ENCODE measurements at regions not wholly inside any gene's neighbourhood (a gene's known extent, or its start where the extent isn't known, plus 50 kb on each side); places are given as distances from the start of the nearest gene placed in this dataset.

- no peak for DNase-seq
- ChIA-PET CTCF (no interaction called here), POLR2A (no interaction called here)
- Mint-ChIP-seq H3K4me3 (peak overlapping the region in 1 of 7 donors; percentile 15), H3K27me3 (peaks cover 17 to 34% of the 10 kb centered on the region in 2 donors), H3K4me1 (no peaks in the 10 kb centered on the region), H3K27ac (peak overlapping the region in 1 of 8 donors; percentile 53), H3K36me3 (no peaks in the 10 kb centered on the region), H3K9me3 (peaks cover 9 to 20% (median 17%) of the 10 kb centered on the region in 5 donors)
- Histone ChIP-seq H3K36me3 (ENCODE audit: insufficient read depth, low read length) (no peaks in the 10 kb centered on the region), H3K9me3 (ENCODE audit: low read length) (no peaks in the 10 kb centered on the region), H3K27ac (ENCODE audit: low read depth, low read length) (no peak overlapping the region), H3K27me3 (ENCODE audit: insufficient read depth, low read length, poor library complexity, severe bottlenecking) (no peaks in the 10 kb centered on the region), H3K4me3 (ENCODE audit: low read length) (no peak overlapping the region), H3K4me1 (ENCODE audit: insufficient read depth, low read length) (no peaks in the 10 kb centered on the region)
Measured at GRCh38 chr14:101480747-101481530, 80.4 kb upstream of the DIO3 start.

- H3K4me1 Mint-ChIP-seq: no peaks in the 10 kb centered on the region
- no peak overlapping the region for H3K27ac ChIP-seq (ENCODE audit: low read depth, low read length)
- no peaks in the 10 kb centered on the region for H3K36me3 Mint-ChIP-seq
- no peak overlapping the region for H3K4me3 ChIP-seq (ENCODE audit: low read length)
- peaks cover 9 to 23% (median 19%) of the 10 kb centered on the region in 5 donors for H3K9me3 Mint-ChIP-seq
- ChIA-PET CTCF (no interaction called here), POLR2A (no interaction called here)
- no peak for DNase-seq
- no peaks in the 10 kb centered on the region for H3K27me3 ChIP-seq (ENCODE audit: insufficient read depth, low read length, poor library complexity, severe bottlenecking)
- H3K9me3 ChIP-seq (ENCODE audit: low read length): no peaks in the 10 kb centered on the region
- no peaks in the 10 kb centered on the region for H3K36me3 ChIP-seq (ENCODE audit: insufficient read depth, low read length)
- H3K4me1 ChIP-seq (ENCODE audit: insufficient read depth, low read length): no peaks in the 10 kb centered on the region
- H3K27me3 Mint-ChIP-seq: peaks cover 15 to 29% of the 10 kb centered on the region in 2 donors
- H3K4me3 Mint-ChIP-seq: no peak overlapping the region
- no peak overlapping the region for H3K27ac Mint-ChIP-seq
Measured at GRCh38 chr14:101481557-101481956, 79.7 kb upstream of the DIO3 start.

GRCh38 chr14:101482066-101482465, 79.2 kb upstream of the DIO3 start:
- Histone ChIP-seq H3K4me3 (ENCODE audit: low read length) (no peak overlapping the region), H3K27ac (ENCODE audit: low read depth, low read length) (no peak overlapping the region), H3K9me3 (ENCODE audit: low read length) (no peaks in the 10 kb centered on the region), H3K36me3 (ENCODE audit: insufficient read depth, low read length) (no peaks in the 10 kb centered on the region), H3K4me1 (ENCODE audit: insufficient read depth, low read length) (no peaks in the 10 kb centered on the region), H3K27me3 (ENCODE audit: insufficient read depth, low read length, poor library complexity, severe bottlenecking) (no peaks in the 10 kb centered on the region)
- POLR2A ChIA-PET: no interaction called here
- Mint-ChIP-seq H3K9me3 (peaks cover 9 to 27% (median 23%) of the 10 kb centered on the region in 5 donors), H3K27ac (no peak overlapping the region), H3K36me3 (no peaks in the 10 kb centered on the region), H3K4me3 (no peak overlapping the region), H3K27me3 (peaks cover 15 to 26% of the 10 kb centered on the region in 2 donors), H3K4me1 (no peaks in the 10 kb centered on the region)
- CTCF ChIA-PET: no interaction called here
- no peak for DNase-seq

- Mint-ChIP-seq H3K4me1 (no peaks in the 10 kb centered on the region), H3K27me3 (peaks cover 19 to 22% of the 10 kb centered on the region in 2 donors), H3K27ac (no peak overlapping the region), H3K36me3 (no peaks in the 10 kb centered on the region), H3K9me3 (peaks cover 13 to 34% (median 30%) of the 10 kb centered on the region in 5 donors), H3K4me3 (no peak overlapping the region)
- H3K4me1 ChIP-seq (ENCODE audit: insufficient read depth, low read length): no peaks in the 10 kb centered on the region
- H3K4me3 ChIP-seq (ENCODE audit: low read length): no peak overlapping the region
- ChIA-PET POLR2A (no interaction called here), CTCF (no interaction called here)
- no peak overlapping the region for H3K27ac ChIP-seq (ENCODE audit: low read depth, low read length)
- no peak for DNase-seq
- H3K36me3 ChIP-seq (ENCODE audit: insufficient read depth, low read length): no peaks in the 10 kb centered on the region
- no peaks in the 10 kb centered on the region for H3K27me3 ChIP-seq (ENCODE audit: insufficient read depth, low read length, poor library complexity, severe bottlenecking)
- H3K9me3 ChIP-seq (ENCODE audit: low read length): no peaks in the 10 kb centered on the region
Measured at GRCh38 chr14:101483829-101484228, 77.5 kb upstream of the DIO3 start.

- H3K4me3 ChIP-seq (ENCODE audit: low read length): no peak overlapping the region
- H3K4me1 ChIP-seq (ENCODE audit: insufficient read depth, low read length): no peaks in the 10 kb centered on the region
- H3K36me3 ChIP-seq (ENCODE audit: insufficient read depth, low read length): no peaks in the 10 kb centered on the region
- H3K27ac Mint-ChIP-seq: no peak overlapping the region
- ChIA-PET CTCF (no interaction called here), POLR2A (no interaction called here)
- H3K9me3 Mint-ChIP-seq: peaks cover 12 to 21% (median 17%) of the 10 kb centered on the region in 5 donors
- no peak overlapping the region for H3K4me3 Mint-ChIP-seq
- no peaks in the 10 kb centered on the region for H3K4me1 Mint-ChIP-seq
- H3K27ac ChIP-seq (ENCODE audit: low read depth, low read length): no peak overlapping the region
- no peaks in the 10 kb centered on the region for H3K27me3 ChIP-seq (ENCODE audit: insufficient read depth, low read length, poor library complexity, severe bottlenecking)
- peaks cover 0 to 4% (median 0%) of the 10 kb centered on the region in 3 donors for H3K36me3 Mint-ChIP-seq
- H3K27me3 Mint-ChIP-seq: peaks cover 25 to 45% of the 10 kb centered on the region in 2 donors
- DNase-seq: no peak
- no peaks in the 10 kb centered on the region for H3K9me3 ChIP-seq (ENCODE audit: low read length)
Measured at GRCh38 chr14:101489092-101489760, 72.1 kb upstream of the DIO3 start.

- ChIA-PET CTCF (no interaction called here), POLR2A (no interaction called here)
- peaks cover 25 to 50% of the 10 kb centered on the region in 2 donors for H3K27me3 Mint-ChIP-seq
- no peaks in the 10 kb centered on the region for H3K4me1 Mint-ChIP-seq
- Histone ChIP-seq H3K4me3 (ENCODE audit: low read length) (no peak overlapping the region), H3K4me1 (ENCODE audit: insufficient read depth, low read length) (no peaks in the 10 kb centered on the region), H3K27ac (ENCODE audit: low read depth, low read length) (no peak overlapping the region), H3K27me3 (ENCODE audit: insufficient read depth, low read length, poor library complexity, severe bottlenecking) (no peaks in the 10 kb centered on the region), H3K36me3 (ENCODE audit: insufficient read depth, low read length) (no peaks in the 10 kb centered on the region), H3K9me3 (ENCODE audit: low read length) (no peaks in the 10 kb centered on the region)
- no peak overlapping the region for H3K27ac Mint-ChIP-seq
- peaks cover 0 to 4% (median 0%) of the 10 kb centered on the region in 3 donors for H3K36me3 Mint-ChIP-seq
- H3K9me3 Mint-ChIP-seq: peaks cover 10 to 17% (median 16%) of the 10 kb centered on the region in 5 donors
- no peak for DNase-seq
- H3K4me3 Mint-ChIP-seq: no peak overlapping the region
Measured at GRCh38 chr14:101490771-101491170, 70.5 kb upstream of the DIO3 start.

GRCh38 chr14:101491841-101492240, 69.5 kb upstream of the DIO3 start:
- no peaks in the 10 kb centered on the region for H3K9me3 ChIP-seq (ENCODE audit: low read length)
- CTCF ChIA-PET: no interaction called here
- H3K9me3 Mint-ChIP-seq: peaks cover 6 to 14% (median 11%) of the 10 kb centered on the region in 5 donors
- no peaks in the 10 kb centered on the region for H3K4me1 ChIP-seq (ENCODE audit: insufficient read depth, low read length)
- H3K27me3 ChIP-seq (ENCODE audit: insufficient read depth, low read length, poor library complexity, severe bottlenecking): no peaks in the 10 kb centered on the region
- no peak for DNase-seq
- no peaks in the 10 kb centered on the region for H3K4me1 Mint-ChIP-seq
- no peak overlapping the region for H3K4me3 ChIP-seq (ENCODE audit: low read length)
- H3K27ac Mint-ChIP-seq: no peak overlapping the region
- no peaks in the 10 kb centered on the region for H3K36me3 ChIP-seq (ENCODE audit: insufficient read depth, low read length)
- POLR2A ChIA-PET: no interaction called here
- peaks cover 0 to 4% (median 0%) of the 10 kb centered on the region in 3 donors for H3K36me3 Mint-ChIP-seq
- H3K27me3 Mint-ChIP-seq: peaks cover 23 to 51% of the 10 kb centered on the region in 2 donors
- H3K27ac ChIP-seq (ENCODE audit: low read depth, low read length): no peak overlapping the region
- H3K4me3 Mint-ChIP-seq: no peak overlapping the region

GRCh38 chr14:101492716-101493115, 68.6 kb upstream of the DIO3 start:
- H3K36me3 Mint-ChIP-seq: peaks cover 0 to 4% (median 0%) of the 10 kb centered on the region in 3 donors
- no peak overlapping the region for H3K4me3 Mint-ChIP-seq
- peaks cover 4 to 11% (median 8%) of the 10 kb centered on the region in 5 donors for H3K9me3 Mint-ChIP-seq
- ChIA-PET CTCF (no interaction called here), POLR2A (no interaction called here)
- Histone ChIP-seq H3K4me1 (ENCODE audit: insufficient read depth, low read length) (no peaks in the 10 kb centered on the region), H3K27me3 (ENCODE audit: insufficient read depth, low read length, poor library complexity, severe bottlenecking) (no peaks in the 10 kb centered on the region), H3K36me3 (ENCODE audit: insufficient read depth, low read length) (no peaks in the 10 kb centered on the region), H3K4me3 (ENCODE audit: low read length) (no peak overlapping the region), H3K27ac (ENCODE audit: low read depth, low read length) (no peak overlapping the region), H3K9me3 (ENCODE audit: low read length) (no peaks in the 10 kb centered on the region)
- no peaks in the 10 kb centered on the region for H3K4me1 Mint-ChIP-seq
- DNase-seq: peak in 1 of 5 donors; percentile 36
- no peak overlapping the region for H3K27ac Mint-ChIP-seq
- H3K27me3 Mint-ChIP-seq: peaks cover 24 to 60% of the 10 kb centered on the region in 2 donors
